ENCODE measurements at regions not wholly inside any gene's neighbourhood (a gene's known extent, or its start where the extent isn't known, plus 50 kb on each side); places are given as distances from the start of the nearest gene placed in this dataset.
A peak's percentile ranks its signal among the peaks of the same experiment; 100 is the strongest.

DNA sequence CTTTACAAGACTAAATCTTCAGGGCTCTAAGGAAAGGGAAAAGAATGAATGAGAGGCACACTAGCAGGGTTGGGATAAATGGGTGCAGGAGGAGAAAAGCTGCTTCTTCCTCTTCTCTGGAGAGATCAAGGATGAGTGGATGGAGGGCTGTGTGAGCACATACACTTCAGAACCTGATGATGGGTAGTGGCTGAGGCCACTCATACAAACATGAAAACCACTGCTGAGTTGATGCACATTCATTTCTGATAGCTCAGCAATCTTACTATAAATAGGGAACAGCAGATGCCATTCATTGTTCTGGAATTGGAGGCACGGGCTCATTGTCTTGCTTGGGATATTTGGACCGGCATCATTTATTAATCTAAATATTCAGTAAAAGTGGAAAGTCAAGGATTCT, 152.4 kb upstream of the KCTD1 start:
- DNase-seq (ENCODE audit: low read depth), result no peak

DNA sequence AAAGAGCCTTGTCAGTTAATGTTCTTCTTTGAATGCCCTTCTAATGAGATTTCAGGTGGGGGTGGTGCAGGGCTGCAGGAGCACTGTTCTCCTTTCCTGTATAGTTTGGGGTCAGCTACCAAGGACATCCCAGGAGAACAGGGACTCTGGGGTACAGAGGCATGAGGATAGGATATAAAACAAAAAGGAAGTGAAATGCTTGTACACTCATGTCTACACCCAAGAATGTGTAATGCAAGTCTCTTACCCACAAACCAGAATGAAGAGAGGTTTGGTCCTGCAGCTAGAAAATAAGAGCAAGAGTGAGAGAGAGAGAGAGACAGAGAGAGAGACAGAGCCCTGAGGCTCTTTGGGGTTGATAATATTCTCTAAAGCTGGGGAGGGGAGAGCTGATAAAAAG, 151.8 kb upstream of the KCTD1 start:
- DNase-seq (ENCODE audit: low read depth), result no peak

DNA sequence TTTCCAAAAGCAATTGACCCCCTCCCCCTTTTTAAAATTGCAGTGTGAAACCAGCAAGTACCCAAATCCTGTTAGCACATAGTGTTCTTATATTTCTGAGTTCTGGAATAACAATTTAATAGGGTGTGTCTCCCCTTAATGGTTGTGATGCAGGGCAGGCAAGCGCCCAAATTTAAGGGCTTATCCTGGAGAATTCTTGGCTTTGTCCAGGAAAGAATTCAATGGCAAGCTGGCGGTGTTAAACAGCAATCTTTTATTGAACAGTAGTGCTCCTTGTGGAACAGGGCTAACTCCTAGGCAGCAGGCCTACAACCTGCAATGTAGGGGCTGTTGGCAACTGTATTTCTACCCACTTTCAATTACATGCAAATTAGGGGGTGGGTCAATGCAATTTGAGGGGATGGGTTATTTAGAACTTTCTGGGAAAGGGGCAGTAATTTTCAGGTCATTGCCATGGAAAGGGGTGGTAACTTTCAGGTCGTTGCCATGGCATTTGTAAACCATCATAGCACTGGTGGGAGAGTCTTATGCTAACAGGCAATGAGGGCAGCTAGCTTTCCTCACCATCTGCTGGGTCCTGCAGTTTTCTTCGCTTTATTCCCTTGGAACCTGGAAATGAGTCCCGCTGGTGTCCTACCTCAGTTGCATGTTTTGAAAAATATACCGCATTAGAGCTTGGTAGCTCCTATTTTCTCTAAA, 149.0 kb upstream of the KCTD1 start:
- DNase-seq (ENCODE audit: low read depth), result no peak

GRCh38 chr18:26696786-26697185, 148.4 kb upstream of the KCTD1 start:
- no peak for DNase-seq (ENCODE audit: low read depth)

- no peak for DNase-seq (ENCODE audit: low read depth)
Measured at GRCh38 chr18:26696308-26696707, 148.0 kb upstream of the KCTD1 start.

- DNase-seq (ENCODE audit: low read depth), result no peak
Measured at GRCh38 chr18:26689226-26689879, 141.0 kb upstream of the KCTD1 start.

DNA sequence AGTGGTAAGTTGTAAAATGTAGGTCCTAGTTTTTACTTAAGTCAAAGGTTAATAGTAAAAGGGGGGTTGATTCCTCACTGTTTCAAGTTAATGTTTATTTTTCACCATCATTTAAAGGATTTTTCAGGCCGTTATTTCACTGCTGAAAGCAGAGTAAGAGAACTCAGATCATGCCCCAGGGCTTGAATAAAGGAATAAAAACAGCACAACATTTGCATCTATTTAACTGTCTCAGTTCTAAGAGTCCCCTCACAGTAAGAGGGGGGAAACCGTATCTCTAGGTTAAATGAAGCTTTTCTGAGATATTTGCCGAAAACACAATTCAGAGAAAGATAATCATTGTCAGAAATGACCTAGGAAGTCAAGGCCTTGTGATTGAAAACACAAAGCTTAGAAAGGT, 138.2 kb upstream of the KCTD1 start:
- DNase-seq (ENCODE audit: low read depth), result no peak

- DNase-seq (ENCODE audit: low read depth), result no peak
Measured at GRCh38 chr18:26685438-26686157, 137.2 kb upstream of the KCTD1 start.

DNA sequence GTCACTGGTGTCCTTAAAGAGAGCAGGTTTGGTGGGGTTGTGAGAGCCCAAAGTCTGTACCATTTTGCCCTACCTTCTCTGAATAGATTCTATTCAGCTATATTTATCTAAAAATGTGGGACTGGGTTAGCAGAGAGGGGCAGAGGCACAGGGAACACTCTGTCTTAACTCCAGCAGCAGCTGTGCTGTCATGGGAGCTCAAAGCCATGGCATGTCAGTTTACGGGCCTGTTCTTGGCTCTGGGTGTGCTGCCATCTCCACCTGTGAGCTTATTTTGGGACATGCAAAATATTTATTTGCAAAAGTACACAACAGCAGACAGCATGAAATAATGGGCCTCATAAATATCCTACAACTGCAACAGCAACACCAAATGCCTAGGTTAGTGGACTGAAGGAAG, 129.6 kb upstream of the KCTD1 start:
- no peak for DNase-seq (ENCODE audit: low read depth)

- DNase-seq (ENCODE audit: low read depth), result no peak
Measured at GRCh38 chr18:26667046-26667445, 118.7 kb upstream of the KCTD1 start.

- no peak for DNase-seq (ENCODE audit: low read depth)
Measured at GRCh38 chr18:26662996-26663395, 114.6 kb upstream of the KCTD1 start.

DNA sequence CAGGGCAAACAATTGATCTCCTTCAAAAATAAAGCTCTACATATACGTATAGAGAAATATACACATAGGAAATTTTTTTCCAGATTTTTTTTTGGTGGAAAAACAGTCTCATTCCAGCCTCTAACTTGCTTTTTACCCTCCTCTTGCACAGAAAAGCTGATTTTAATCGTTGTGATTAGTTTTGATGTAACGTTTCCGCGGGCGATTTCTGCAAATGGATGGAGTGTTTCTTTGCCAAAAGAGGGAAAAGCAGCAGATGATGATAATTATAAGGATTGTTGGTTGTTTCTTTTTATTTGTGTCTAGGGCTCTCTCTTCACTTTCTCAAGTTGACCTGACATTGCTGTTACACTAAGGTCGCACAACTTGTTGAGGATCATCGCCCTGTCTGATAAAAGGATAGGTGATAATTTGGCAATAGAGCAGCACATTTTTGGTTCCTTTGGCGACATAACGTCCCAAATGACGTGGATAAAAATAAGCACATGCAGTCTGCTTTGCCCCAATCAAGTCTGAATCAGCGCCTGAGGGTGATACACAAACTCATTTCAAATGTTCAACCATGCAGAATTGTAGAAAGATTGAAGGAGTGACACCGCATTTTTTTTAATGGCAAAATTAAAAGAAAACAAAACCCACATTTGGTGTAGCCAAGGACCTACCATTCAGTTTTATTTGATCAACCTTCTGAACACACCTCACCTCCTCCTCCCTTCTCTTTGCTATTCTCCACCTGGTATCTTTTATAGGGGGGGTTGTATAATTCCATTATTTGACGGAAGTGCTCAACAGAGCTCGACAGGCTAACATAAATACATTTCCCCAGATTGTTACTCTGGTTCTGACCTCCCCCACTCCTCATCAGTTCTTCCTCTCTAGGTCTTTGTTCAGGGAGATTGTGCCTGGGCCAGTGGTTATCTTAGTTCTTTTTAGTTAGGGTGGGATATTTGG, 109.6 kb upstream of the KCTD1 start:
- DNase-seq (ENCODE audit: low read depth), result no peak

DNA sequence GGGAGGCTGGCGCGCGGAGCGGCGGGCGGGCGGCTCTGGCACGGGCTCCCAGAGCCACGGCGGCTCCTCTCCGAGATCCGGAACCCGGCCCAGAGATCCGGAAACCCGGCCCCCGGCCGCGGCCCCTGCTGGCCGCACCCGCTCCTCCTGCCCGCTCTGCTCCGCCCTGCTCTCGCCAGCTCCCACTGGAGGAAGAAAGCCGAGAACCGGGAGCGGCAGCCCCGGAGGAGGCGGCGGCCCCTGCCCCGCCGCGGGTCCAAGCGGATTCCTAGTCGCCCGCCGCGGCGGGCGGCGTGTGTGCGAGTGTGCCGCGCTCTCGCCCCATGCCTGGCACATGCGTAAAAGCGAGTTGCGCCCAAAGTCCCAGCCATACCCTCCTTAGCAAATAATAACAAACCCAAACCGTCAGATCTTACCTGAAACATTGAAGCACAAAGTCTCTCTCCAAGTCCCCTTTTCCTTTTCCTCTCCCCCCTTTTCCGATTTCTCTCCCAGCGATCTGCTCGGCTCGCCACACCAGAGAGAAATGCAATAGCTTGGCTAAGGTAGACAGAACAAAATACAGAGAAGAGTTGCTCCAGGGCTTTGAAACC, 108.7 kb upstream of the KCTD1 start:
- peak; percentile 61 for DNase-seq (ENCODE audit: low read depth)

DNA sequence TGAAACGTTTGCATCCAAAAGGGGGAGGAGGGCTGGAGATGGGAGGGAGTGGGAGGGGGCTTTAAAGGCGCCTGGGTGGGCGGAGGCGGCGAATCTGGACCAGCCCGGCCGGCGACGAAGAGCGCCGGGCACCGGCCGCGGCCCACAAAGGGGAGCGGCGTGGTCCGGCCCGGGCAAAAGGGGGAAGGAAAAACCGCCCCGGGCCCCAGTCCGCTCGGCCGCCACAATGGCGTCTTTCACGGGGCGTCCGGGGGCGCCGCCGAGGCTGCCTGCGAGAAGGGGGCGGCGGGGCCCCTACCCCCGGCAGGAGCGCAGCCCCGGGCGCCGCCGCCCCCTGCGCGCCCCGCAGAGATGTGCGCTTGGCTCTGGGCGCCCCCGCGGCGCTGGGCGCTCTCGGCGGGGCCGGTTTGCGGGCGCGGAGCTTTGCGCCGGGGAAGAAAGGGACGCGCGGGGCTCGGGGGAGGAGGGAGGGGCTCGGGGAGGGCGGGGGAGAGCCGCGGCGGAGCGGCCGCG, 108.1 kb upstream of the KCTD1 start:
- DNase-seq (ENCODE audit: low read depth), result no peak

GRCh38 chr18:26655525-26656430, 107.4 kb upstream of the KCTD1 start:
- DNase-seq (ENCODE audit: low read depth), result peak; percentile 33

DNA sequence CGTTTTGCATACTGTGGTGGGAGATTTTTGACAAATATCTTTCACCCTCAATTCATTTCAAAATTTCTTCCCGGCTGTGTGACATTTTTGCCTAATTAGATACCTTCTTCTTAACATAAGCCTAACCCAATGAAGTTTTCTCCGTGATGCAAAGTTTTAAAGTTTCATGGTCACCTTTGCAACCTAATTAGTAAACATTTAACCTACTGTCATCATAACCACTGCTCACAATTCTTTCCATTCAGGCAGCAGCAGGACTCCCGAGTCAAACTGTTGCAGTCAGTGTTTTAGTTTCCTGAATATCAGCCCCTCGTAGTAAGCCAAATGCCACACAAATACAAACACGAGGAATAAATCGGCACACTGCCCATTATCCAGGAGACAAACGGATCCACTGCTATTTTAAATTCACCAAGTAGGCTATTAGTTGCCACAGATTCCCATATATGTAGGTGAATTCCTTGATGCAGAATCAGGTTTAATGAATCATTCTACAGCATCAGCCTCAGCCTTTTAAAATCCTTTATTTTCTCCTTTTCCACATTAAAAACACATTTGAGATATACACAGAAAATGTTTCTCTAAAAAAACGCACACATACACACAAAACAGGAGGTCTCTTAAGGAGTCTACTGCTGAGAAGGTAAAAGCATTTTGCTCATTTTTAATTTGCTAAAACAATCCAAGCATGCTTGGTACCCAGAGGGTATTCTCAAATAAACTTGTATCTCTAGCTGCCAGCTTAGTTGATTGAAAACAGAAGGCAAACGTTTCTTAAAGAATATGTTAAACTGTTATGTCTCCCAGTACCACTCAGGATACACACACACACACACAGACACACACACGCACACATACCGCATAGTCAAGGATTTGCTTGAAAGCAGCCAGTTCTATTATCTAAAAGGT, 106.5 kb upstream of the KCTD1 start:
- peak; percentile 56 for DNase-seq (ENCODE audit: low read depth)

DNA sequence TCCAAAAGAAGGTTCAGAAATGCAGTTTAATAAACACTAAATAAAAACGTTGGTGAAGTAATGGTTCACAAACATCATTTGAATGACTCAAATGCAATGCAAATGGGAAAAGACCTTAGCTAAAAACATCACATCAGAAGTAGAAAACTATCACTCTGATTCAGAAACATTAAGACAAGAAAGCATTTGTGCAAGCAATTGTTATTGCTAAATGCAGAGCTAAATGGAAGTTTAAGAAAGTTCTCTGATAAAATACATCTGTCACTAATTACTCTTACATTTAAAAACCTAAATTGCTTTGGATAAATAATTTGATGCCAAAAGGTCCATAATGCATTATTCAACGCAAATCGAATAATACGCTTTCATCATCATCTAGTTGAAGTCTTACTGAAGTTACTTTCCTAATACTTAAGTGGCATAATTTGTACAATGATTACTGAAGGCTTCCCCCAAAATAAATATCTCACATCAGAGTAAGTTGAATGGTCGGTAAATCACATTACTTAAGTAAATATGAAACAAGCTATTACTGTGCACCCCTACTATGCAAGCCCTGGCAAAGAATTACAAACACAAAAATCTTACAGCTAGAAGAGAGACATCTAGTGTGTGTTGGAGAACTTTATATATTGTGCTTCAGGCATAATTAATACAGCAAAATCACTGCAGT, 105.7 kb upstream of the KCTD1 start:
- DNase-seq (ENCODE audit: low read depth), result no peak

GRCh38 chr18:26652501-26652900, 104.1 kb upstream of the KCTD1 start:
- DNase-seq (ENCODE audit: low read depth), result no peak
